ENCODE measurements at regions not wholly inside any gene's neighbourhood (a gene's known extent, or its start where the extent isn't known, plus 50 kb on each side); places are given as distances from the start of the nearest gene placed in this dataset.

DNA sequence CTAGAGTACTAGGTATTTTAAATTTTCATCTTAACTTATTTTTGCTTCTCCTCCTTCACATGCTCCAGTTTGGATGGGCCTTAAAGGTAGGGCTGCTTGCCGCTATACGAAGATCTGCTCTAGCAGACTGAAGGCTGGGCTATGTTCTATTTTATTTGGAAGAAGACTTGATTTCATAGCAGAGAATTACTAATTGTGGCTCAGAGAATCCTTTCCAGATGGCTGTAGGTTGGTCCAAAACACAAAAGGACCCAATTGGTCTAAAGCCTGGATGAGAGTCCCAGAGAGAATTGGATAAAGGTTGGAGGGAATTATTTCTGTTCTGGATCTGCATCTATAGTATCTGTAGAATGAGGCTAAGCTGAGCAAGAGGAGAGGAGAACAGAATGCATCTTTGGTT lies 719.4 kb upstream of the PTBP2 start:
- TF ChIP-seq, protein P1, sequence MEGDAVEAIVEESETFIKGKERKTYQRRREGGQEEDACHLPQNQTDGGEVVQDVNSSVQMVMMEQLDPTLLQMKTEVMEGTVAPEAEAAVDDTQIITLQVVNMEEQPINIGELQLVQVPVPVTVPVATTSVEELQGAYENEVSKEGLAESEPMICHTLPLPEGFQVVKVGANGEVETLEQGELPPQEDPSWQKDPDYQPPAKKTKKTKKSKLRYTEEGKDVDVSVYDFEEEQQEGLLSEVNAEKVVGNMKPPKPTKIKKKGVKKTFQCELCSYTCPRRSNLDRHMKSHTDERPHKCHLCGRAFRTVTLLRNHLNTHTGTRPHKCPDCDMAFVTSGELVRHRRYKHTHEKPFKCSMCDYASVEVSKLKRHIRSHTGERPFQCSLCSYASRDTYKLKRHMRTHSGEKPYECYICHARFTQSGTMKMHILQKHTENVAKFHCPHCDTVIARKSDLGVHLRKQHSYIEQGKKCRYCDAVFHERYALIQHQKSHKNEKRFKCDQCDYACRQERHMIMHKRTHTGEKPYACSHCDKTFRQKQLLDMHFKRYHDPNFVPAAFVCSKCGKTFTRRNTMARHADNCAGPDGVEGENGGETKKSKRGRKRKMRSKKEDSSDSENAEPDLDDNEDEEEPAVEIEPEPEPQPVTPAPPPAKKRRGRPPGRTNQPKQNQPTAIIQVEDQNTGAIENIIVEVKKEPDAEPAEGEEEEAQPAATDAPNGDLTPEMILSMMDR (IDR thresholded peaks at IDR 0.05): no peak
- TF ChIP-seq ZFX (IDR thresholded peaks at IDR 0.05; ENCODE audit: borderline replicate concordance): no peak
